ENCODE measurements at regions not wholly inside any gene's neighbourhood (a gene's known extent, or its start where the extent isn't known, plus 50 kb on each side); places are given as distances from the start of the nearest gene placed in this dataset.

DNA sequence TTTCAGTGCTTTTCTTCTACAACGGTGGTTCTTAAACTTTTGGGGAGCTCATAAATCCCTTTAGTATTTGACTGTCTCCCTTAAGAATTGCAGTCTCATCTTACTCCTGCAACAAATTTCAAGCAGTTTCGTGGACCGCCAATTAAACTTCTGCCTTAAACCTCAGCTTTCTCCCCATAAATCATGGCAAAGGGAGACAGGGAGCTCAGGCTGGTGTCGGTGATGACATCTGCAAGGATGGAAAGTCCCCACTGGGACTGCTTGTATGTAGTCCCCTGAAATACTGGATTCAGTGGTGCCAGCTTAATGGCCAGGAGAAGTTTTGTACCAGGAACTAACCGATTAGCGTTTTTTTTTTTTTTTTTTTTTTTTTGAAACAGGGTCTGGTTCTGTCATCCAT is 148.7 kb upstream of the ITGA6 start:
- Histone ChIP-seq H3K4me3 (ENCODE audit: low read depth in 2 of 2, low read length in 1 of 2) (no peak overlapping the region), H3K9me3 (0 out of 2 replicates have a peak, but pooled peaks cover 3% of the 10 kb centered on the region), H3F3A (replicated peaks; ENCODE audit: insufficient read depth) (peaks cover 12% of the 10 kb centered on the region), H3K36me3 (replicated peaks in 1 of 2; ENCODE audit: control insufficient read depth in 1 of 2, insufficient read depth in 2 of 2, low read length in 1 of 2) (no peaks in the 10 kb centered on the region), H3K9me2 (no peaks in the 10 kb centered on the region), H3K9ac (no peak overlapping the region), H2AFZ (ENCODE audit: low read depth) (no peak overlapping the region), H3K27me3 (ENCODE audit: insufficient read depth) (no peaks in the 10 kb centered on the region), H4K20me1 (ENCODE audit: insufficient read depth) (no peaks in the 10 kb centered on the region), H3K4me1 (ENCODE audit: control insufficient read depth in 1 of 2, insufficient read depth in 2 of 2, low read depth in 1 of 2, low read length in 1 of 2) (peaks cover 0 to 10% of the 10 kb centered on the region in 2 experiments; a peak in 2 of 4 replicates), H3K27ac (ENCODE audit: low read depth in 2 of 2, low read length in 1 of 2) (no peak overlapping the region), H3K79me2 (ENCODE audit: insufficient read depth) (no peaks in the 10 kb centered on the region), H3K4me2 (no peak overlapping the region)
- TF ChIP-seq FOXM1 (IDR thresholded peaks at IDR 0.05; ENCODE audit: low read depth) (no peak), GATA2 (CRISPR knock-in tag; IDR thresholded peaks at IDR 0.05) (no peak), POLR2AphosphoS5 (IDR thresholded peaks at IDR 0.05; ENCODE audit: low read depth, low read length) (no peak), RAD21 (IDR thresholded peaks at IDR 0.05; ENCODE audit: low read length) (no peak), YY1 (IDR thresholded peaks at IDR 0.05; ENCODE audit: low read depth) (no peak), EP300 (IDR thresholded peaks at IDR 0.05; ENCODE audit: borderline replicate concordance in 1 of 2, low read depth in 1 of 2, low read length in 1 of 2) (no peak), NRF1 (IDR thresholded peaks at IDR 0.05; ENCODE audit: low read depth, low read length) (no peak), RFX5 (IDR thresholded peaks at IDR 0.05; ENCODE audit: low read length) (no peak), TCF12 (IDR thresholded peaks at IDR 0.05) (no peak), SIN3A (IDR thresholded peaks at IDR 0.05; ENCODE audit: borderline replicate concordance, low read depth, low read length) (no peak), CHD2 (IDR thresholded peaks at IDR 0.05; ENCODE audit: low read length, partially characterized antibody) (no peak), EZH2phosphoT487 (IDR thresholded peaks at IDR 0.05; ENCODE audit: borderline replicate concordance, low read depth) (no peak), JUND (IDR thresholded peaks at IDR 0.05) (no peak), TAF1 (IDR thresholded peaks at IDR 0.05; ENCODE audit: borderline replicate concordance, low read depth, low read length) (no peak), FOSL2 (IDR thresholded peaks at IDR 0.05; ENCODE audit: borderline replicate concordance, low read depth) (no peak)
- TF ChIP-seq, protein P1, sequence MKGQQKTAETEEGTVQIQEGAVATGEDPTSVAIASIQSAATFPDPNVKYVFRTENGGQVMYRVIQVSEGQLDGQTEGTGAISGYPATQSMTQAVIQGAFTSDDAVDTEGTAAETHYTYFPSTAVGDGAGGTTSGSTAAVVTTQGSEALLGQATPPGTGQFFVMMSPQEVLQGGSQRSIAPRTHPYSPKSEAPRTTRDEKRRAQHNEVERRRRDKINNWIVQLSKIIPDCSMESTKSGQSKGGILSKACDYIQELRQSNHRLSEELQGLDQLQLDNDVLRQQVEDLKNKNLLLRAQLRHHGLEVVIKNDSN (IDR thresholded peaks at IDR 0.05; ENCODE audit: borderline replicate concordance, low read depth) = no peak
- TF ChIP-seq, protein P2, sequence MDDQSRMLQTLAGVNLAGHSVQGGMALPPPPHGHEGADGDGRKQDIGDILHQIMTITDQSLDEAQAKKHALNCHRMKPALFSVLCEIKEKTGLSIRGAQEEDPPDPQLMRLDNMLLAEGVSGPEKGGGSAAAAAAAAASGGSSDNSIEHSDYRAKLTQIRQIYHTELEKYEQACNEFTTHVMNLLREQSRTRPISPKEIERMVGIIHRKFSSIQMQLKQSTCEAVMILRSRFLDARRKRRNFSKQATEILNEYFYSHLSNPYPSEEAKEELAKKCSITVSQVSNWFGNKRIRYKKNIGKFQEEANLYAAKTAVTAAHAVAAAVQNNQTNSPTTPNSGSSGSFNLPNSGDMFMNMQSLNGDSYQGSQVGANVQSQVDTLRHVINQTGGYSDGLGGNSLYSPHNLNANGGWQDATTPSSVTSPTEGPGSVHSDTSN (IDR thresholded peaks at IDR 0.05) = no peak
- TF ChIP-seq, protein P3, sequence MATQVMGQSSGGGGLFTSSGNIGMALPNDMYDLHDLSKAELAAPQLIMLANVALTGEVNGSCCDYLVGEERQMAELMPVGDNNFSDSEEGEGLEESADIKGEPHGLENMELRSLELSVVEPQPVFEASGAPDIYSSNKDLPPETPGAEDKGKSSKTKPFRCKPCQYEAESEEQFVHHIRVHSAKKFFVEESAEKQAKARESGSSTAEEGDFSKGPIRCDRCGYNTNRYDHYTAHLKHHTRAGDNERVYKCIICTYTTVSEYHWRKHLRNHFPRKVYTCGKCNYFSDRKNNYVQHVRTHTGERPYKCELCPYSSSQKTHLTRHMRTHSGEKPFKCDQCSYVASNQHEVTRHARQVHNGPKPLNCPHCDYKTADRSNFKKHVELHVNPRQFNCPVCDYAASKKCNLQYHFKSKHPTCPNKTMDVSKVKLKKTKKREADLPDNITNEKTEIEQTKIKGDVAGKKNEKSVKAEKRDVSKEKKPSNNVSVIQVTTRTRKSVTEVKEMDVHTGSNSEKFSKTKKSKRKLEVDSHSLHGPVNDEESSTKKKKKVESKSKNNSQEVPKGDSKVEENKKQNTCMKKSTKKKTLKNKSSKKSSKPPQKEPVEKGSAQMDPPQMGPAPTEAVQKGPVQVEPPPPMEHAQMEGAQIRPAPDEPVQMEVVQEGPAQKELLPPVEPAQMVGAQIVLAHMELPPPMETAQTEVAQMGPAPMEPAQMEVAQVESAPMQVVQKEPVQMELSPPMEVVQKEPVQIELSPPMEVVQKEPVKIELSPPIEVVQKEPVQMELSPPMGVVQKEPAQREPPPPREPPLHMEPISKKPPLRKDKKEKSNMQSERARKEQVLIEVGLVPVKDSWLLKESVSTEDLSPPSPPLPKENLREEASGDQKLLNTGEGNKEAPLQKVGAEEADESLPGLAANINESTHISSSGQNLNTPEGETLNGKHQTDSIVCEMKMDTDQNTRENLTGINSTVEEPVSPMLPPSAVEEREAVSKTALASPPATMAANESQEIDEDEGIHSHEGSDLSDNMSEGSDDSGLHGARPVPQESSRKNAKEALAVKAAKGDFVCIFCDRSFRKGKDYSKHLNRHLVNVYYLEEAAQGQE (IDR thresholded peaks at IDR 0.05; ENCODE audit: low read depth, low read length) = no peak
- TF ChIP-seq, protein P4, sequence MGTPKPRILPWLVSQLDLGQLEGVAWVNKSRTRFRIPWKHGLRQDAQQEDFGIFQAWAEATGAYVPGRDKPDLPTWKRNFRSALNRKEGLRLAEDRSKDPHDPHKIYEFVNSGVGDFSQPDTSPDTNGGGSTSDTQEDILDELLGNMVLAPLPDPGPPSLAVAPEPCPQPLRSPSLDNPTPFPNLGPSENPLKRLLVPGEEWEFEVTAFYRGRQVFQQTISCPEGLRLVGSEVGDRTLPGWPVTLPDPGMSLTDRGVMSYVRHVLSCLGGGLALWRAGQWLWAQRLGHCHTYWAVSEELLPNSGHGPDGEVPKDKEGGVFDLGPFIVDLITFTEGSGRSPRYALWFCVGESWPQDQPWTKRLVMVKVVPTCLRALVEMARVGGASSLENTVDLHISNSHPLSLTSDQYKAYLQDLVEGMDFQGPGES (IDR thresholded peaks at IDR 0.05; ENCODE audit: low read depth, low read length) = no peak
- TF ChIP-seq, protein P5, sequence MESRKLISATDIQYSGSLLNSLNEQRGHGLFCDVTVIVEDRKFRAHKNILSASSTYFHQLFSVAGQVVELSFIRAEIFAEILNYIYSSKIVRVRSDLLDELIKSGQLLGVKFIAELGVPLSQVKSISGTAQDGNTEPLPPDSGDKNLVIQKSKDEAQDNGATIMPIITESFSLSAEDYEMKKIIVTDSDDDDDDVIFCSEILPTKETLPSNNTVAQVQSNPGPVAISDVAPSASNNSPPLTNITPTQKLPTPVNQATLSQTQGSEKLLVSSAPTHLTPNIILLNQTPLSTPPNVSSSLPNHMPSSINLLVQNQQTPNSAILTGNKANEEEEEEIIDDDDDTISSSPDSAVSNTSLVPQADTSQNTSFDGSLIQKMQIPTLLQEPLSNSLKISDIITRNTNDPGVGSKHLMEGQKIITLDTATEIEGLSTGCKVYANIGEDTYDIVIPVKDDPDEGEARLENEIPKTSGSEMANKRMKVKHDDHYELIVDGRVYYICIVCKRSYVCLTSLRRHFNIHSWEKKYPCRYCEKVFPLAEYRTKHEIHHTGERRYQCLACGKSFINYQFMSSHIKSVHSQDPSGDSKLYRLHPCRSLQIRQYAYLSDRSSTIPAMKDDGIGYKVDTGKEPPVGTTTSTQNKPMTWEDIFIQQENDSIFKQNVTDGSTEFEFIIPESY (IDR thresholded peaks at IDR 0.05; ENCODE audit: borderline replicate concordance, low read depth) = no peak
- no peak for DNase-seq
- WGBS (ENCODE audit: low lambda C conversion rate) = 90% methylated on average over 6 of the region's 6 CpGs
- POLR2A ChIA-PET = no interaction called here
- CTCF ChIA-PET = interaction anchor here (1.3 kb wide), 1 partner anchor 183 kb away, joined by 3 read pairs; no protein-coding TSS in a partner anchor
